HG03457 (cell line): ENCODE measurements at regions not wholly inside any gene's neighbourhood (a gene's known extent, or its start where the extent isn't known, plus 50 kb on each side); places are given as distances from the start of the nearest gene placed in this dataset.

Experiments used
- ATAC-seq: cut with Tn5 transposase; IDR thresholded peaks from one replicate; pipeline ENCODE4 v1.9.1; 2021; ENCODE audit warnings: moderate number of reproducible peaks; ENCODE audit not compliant: unreplicated experiment

GRCh38 chr13:74973935-74974879, 507.8 kb downstream of the TBC1D4 start:
- no peak for ATAC-seq

- ATAC-seq = no peak
Observed at GRCh38 chr13:74969419-74969818, 512.5 kb downstream of the TBC1D4 start.

- ATAC-seq = no peak
Observed at GRCh38 chr13:74966814-74967424, 515.0 kb downstream of the TBC1D4 start.

- no peak for ATAC-seq
Observed at GRCh38 chr13:74966275-74966674, 515.7 kb downstream of the TBC1D4 start.

- no peak for ATAC-seq
Observed at GRCh38 chr13:74945637-74946036, 536.3 kb downstream of the TBC1D4 start.

- ATAC-seq = no peak
Observed at GRCh38 chr13:74931698-74932433, 550.1 kb downstream of the TBC1D4 start.

- no peak for ATAC-seq
Observed at GRCh38 chr13:74930402-74931165, 551.4 kb downstream of the TBC1D4 start.

GRCh38 chr13:74929436-74929835, 552.5 kb downstream of the TBC1D4 start:
- ATAC-seq = no peak

- no peak for ATAC-seq
Observed at GRCh38 chr13:74927823-74928222, 554.1 kb downstream of the TBC1D4 start.

GRCh38 chr13:74922963-74923362, 559.0 kb downstream of the TBC1D4 start:
- ATAC-seq = no peak

GRCh38 chr13:74921326-74921725, 560.6 kb downstream of the TBC1D4 start:
- ATAC-seq = no peak

- no peak for ATAC-seq
Observed at GRCh38 chr13:74920920-74921319, 561.0 kb downstream of the TBC1D4 start.

- no peak for ATAC-seq
Observed at GRCh38 chr13:74920361-74920760, 561.6 kb downstream of the TBC1D4 start.

GRCh38 chr13:74919914-74920313, 562.1 kb downstream of the TBC1D4 start:
- ATAC-seq = no peak

GRCh38 chr13:74912898-74913297, 569.1 kb downstream of the TBC1D4 start:
- no peak for ATAC-seq

GRCh38 chr13:74910415-74910814, 571.6 kb downstream of the TBC1D4 start:
- no peak for ATAC-seq

GRCh38 chr13:74907788-74908187, 574.2 kb downstream of the TBC1D4 start:
- no peak for ATAC-seq

- no peak for ATAC-seq
Observed at GRCh38 chr13:74904556-74904955, 577.4 kb downstream of the TBC1D4 start.

GRCh38 chr13:74895042-74895796, 586.8 kb downstream of the TBC1D4 start:
- ATAC-seq = no peak

GRCh38 chr13:74892096-74892495, 589.9 kb downstream of the TBC1D4 start:
- no peak for ATAC-seq
